ENCODE measurements at regions not wholly inside any gene's neighbourhood (a gene's known extent, or its start where the extent isn't known, plus 50 kb on each side); places are given as distances from the start of the nearest gene placed in this dataset.

- TF ChIP-seq POLR2A (IDR thresholded peaks at IDR 0.05), result no peak
- TF ChIP-seq CTCF (IDR thresholded peaks at IDR 0.05), result no peak
Observed at GRCh38 chr11:109958131-109958820, 134.9 kb upstream of the ZC3H12C start.
